Astrocyte of the spinal cord (primary cell): ENCODE measurements at regions not wholly inside any gene's neighbourhood (a gene's known extent, or its start where the extent isn't known, plus 50 kb on each side); places are given as distances from the start of the nearest gene placed in this dataset.
"Not testable (repeated sequence)": the region's sequence is repeated elsewhere in the genome, so short reads cannot be mapped to it uniquely, and the experiment has no call there.

Experiments
- DNase-seq: peaks from one replicate; pipeline ENCODE4 v3.0.0; 2011; ENCODE audit warnings: low read depth, low spot score
- H3K4me3 ChIP-seq: 2 replicates; pipeline ENCODE4 v1.5.1; 2011; ENCODE audit warnings: low read depth, mild to moderate bottlenecking, low read length, moderate library complexity
- CTCF ChIP-seq: IDR thresholded peaks from 2 replicates; pipeline ENCODE4 v1.5.1; 2012; ENCODE audit warnings: low read depth, mild to moderate bottlenecking, low read length, inconsistent platforms
- in situ Hi-C: cut with HindIII; loops from 2 replicates; pipeline ENCODE4 v1.10.0; 2017; ENCODE audit warnings: low sequenced_read_pairs

- H3K4me3 ChIP-seq, in situ Hi-C loops, DNase-seq: not testable (repeated sequence)
Measured at GRCh38 chr11:14573539-14574057, 53.4 kb upstream of the PSMA1 start.

GRCh38 chr11:14577292-14577691, 57.1 kb upstream of the PSMA1 start:
- no peak for TF ChIP-seq CTCF
- DNase-seq: no peak
- in situ Hi-C loops: no loop called here
- no peak overlapping the region for H3K4me3 ChIP-seq

- no peak for DNase-seq
- in situ Hi-C loops: no loop called here
- TF ChIP-seq CTCF: no peak
- no peak overlapping the region for H3K4me3 ChIP-seq
Measured at GRCh38 chr11:14577835-14578529, 57.8 kb upstream of the PSMA1 start.

- in situ Hi-C loops: no loop called here
- TF ChIP-seq CTCF: no peak
- H3K4me3 ChIP-seq: no peak overlapping the region
- DNase-seq: peak; percentile 10
Measured at GRCh38 chr11:14578541-14578956, 58.4 kb upstream of the PSMA1 start.

- in situ Hi-C loops: no loop called here
- TF ChIP-seq CTCF: no peak
- no peak for DNase-seq
- H3K4me3 ChIP-seq: no peak overlapping the region
Measured at GRCh38 chr11:14579646-14580045, 59.5 kb upstream of the PSMA1 start.

GRCh38 chr11:14582793-14583192, 60.8 kb upstream of the PDE3B start:
- H3K4me3 ChIP-seq: no peak overlapping the region
- no peak for TF ChIP-seq CTCF
- DNase-seq: no peak
- in situ Hi-C loops: no loop called here

- TF ChIP-seq CTCF: no peak
- DNase-seq: no peak
- in situ Hi-C loops: no loop called here
- no peak overlapping the region for H3K4me3 ChIP-seq
Measured at GRCh38 chr11:14583252-14584034, 60.2 kb upstream of the PDE3B start.
